ENCODE measurements at regions not wholly inside any gene's neighbourhood (a gene's known extent, or its start where the extent isn't known, plus 50 kb on each side); places are given as distances from the start of the nearest gene placed in this dataset.
"Not testable (repeated sequence)": the region's sequence is repeated elsewhere in the genome, so short reads cannot be mapped to it uniquely, and the experiment has no call there.

DNA sequence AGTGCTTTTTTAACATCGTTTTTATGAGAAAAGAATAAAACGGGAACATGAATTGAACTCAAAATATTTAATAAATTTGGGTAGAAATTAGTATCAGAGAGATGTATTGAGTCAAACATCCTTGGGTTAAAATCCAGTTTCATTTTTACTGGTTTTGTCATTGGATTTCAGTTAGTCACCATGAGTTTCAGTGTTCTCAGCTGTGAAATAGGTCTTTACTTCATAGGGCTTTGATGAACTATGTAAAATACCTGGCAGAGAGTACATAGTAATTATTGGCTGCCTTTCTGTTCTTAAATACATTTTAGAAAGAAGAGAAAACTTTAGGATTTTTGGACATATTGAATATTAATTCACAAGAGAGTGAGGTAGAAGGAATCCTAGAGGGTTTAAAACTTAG lies 105.8 kb downstream of the TANC2 start:
- Histone ChIP-seq H3K79me2 (ENCODE audit: control insufficient read depth, insufficient read depth, low read length, unreplicated experiment) (peaks cover 26% of the 10 kb centered on the region), H3K27me3 (ENCODE audit: insufficient read depth, low read length) (no peaks in the 10 kb centered on the region), H2AFZ (ENCODE audit: low read length, unreplicated experiment) (no peak overlapping the region), H3K27ac (ENCODE audit: low read depth, low read length) (no peak overlapping the region), H3K4me3 (ENCODE audit: low read depth, low read length) (no peak overlapping the region), H3K36me3 (ENCODE audit: insufficient read depth, low read length) (no peaks in the 10 kb centered on the region), H3K4me1 (ENCODE audit: control insufficient read depth, insufficient read depth, low read length, unreplicated experiment) (peaks cover 13% of the 10 kb centered on the region)

DNA sequence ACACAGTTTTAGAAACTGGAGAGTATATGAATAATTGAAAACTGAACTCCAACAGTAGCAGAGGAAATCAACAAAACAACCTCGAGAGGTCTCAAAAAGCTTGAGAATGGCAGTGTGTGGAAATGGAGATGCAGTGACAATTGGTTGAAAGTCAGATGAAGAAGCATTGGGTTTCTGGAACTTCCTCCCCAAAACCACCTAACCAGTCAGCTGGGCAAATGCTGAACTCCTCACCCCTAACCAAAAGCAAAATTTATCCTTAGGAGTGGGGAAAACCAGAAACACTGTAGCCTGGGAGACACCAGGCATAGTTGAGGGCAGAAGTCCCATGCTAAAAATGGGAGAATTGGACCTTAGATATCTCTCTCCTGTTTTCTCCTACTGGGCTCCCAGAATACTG lies 109.9 kb downstream of the TANC2 start:
- H3K4me1 ChIP-seq (ENCODE audit: control insufficient read depth, insufficient read depth, low read length, unreplicated experiment) = peaks cover 10% of the 10 kb centered on the region
- peaks cover 37% of the 10 kb centered on the region for H3K79me2 ChIP-seq (ENCODE audit: control insufficient read depth, insufficient read depth, low read length, unreplicated experiment)
- H2AFZ ChIP-seq (ENCODE audit: low read length, unreplicated experiment) = no peak overlapping the region
- H3K27me3 ChIP-seq (ENCODE audit: insufficient read depth, low read length) = no peaks in the 10 kb centered on the region
- H3K4me3 ChIP-seq (ENCODE audit: low read depth, low read length) = no peak overlapping the region
- H3K36me3 ChIP-seq (ENCODE audit: insufficient read depth, low read length) = no peaks in the 10 kb centered on the region
- no peak overlapping the region for H3K27ac ChIP-seq (ENCODE audit: low read depth, low read length)

DNA sequence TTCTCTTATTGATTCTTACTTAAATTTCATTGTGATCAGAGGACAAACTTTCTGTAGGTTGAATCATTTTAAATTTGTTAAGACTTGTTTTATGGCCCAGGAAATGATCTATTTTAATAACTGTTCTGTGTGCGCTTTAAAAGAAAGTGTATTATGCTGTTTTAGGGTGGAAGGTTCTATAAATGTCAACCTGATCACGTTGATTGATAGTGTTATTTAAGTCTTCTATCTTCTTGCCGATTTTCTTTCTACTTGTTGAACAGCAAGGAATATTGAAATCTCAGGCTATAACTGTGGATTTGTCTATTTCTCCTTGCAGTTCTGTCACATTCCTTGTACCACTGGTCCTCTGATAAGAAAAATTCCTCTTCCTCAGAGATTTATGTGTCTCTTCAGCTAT lies 112.7 kb downstream of the TANC2 start:
- no peaks in the 10 kb centered on the region for H3K36me3 ChIP-seq (ENCODE audit: insufficient read depth, low read length)
- peaks cover 19% of the 10 kb centered on the region for H3K4me1 ChIP-seq (ENCODE audit: control insufficient read depth, insufficient read depth, low read length, unreplicated experiment)
- peaks cover 46% of the 10 kb centered on the region for H3K79me2 ChIP-seq (ENCODE audit: control insufficient read depth, insufficient read depth, low read length, unreplicated experiment)
- no peaks in the 10 kb centered on the region for H3K27me3 ChIP-seq (ENCODE audit: insufficient read depth, low read length)
- H2AFZ ChIP-seq (ENCODE audit: low read length, unreplicated experiment) = no peak overlapping the region
- H3K27ac ChIP-seq (ENCODE audit: low read depth, low read length) = no peak overlapping the region
- H3K4me3 ChIP-seq (ENCODE audit: low read depth, low read length) = no peak overlapping the region

DNA sequence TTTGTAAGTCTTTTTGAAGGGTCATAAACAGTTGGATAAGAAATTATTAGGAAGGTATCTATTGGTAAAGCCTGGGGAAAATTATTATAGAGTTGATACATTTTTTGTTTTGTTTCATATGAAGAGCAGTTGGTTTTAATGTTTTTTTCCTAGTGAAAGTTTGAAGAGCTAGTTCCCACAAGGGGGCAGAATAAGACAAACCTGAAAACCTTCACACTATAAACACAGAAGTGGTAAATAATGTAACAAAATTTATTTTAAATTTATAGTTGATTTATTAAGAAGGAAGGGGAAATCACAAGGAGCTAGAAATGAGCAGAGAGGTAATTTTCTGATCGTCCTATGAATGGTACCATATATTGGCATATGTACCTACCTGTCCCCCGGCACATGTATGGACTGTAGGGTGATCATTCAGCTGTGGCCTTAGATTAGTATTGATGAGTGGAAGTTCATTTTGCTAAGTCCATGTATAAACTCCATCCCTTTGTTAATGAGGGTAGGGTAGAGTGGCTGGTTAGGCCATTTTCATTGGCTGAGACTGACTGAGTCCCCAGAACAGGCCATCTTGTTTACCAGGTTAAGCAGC lies 116.3 kb downstream of the TANC2 start:
- peaks cover 19% of the 10 kb centered on the region for H3K4me1 ChIP-seq (ENCODE audit: control insufficient read depth, insufficient read depth, low read length, unreplicated experiment)
- no peak overlapping the region for H2AFZ ChIP-seq (ENCODE audit: low read length, unreplicated experiment)
- no peaks in the 10 kb centered on the region for H3K27me3 ChIP-seq (ENCODE audit: insufficient read depth, low read length)
- peaks cover 77% of the 10 kb centered on the region for H3K79me2 ChIP-seq (ENCODE audit: control insufficient read depth, insufficient read depth, low read length, unreplicated experiment)
- H3K4me3 ChIP-seq (ENCODE audit: low read depth, low read length) = no peak overlapping the region
- H3K27ac ChIP-seq (ENCODE audit: low read depth, low read length) = peak overlapping the region; percentile 14; the same call in 1 of the 2 replicates
- peaks cover 15% of the 10 kb centered on the region for H3K36me3 ChIP-seq (ENCODE audit: insufficient read depth, low read length)

DNA sequence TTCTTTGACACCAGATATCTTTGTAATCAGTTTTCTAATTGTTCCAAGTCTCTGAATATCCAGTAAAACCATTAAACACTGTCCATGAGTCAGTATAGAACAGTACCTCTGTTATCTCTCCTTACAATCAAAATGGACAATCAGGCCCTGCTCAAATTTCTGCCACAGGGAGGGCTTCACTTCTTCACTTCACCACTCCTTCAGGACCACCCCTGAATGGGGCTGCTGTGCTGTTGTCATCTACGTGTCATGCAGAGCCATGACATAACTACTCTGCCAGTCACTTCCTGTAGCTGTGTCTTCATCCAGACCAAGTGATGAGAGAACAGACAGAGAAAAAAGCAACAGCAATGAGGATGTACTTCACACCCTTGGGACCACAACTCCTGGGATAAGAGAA lies 116.9 kb downstream of the TANC2 start:
- H2AFZ ChIP-seq (ENCODE audit: low read length, unreplicated experiment) = no peak overlapping the region
- H3K4me3 ChIP-seq (ENCODE audit: low read depth, low read length) = no peak overlapping the region
- H3K27ac ChIP-seq (ENCODE audit: low read depth, low read length) = peak overlapping the region; percentile 14; the same call in 1 of the 2 replicates
- H3K4me1 ChIP-seq (ENCODE audit: control insufficient read depth, insufficient read depth, low read length, unreplicated experiment) = peaks cover 19% of the 10 kb centered on the region
- no peaks in the 10 kb centered on the region for H3K27me3 ChIP-seq (ENCODE audit: insufficient read depth, low read length)
- peaks cover 15% of the 10 kb centered on the region for H3K36me3 ChIP-seq (ENCODE audit: insufficient read depth, low read length)
- peaks cover 79% of the 10 kb centered on the region for H3K79me2 ChIP-seq (ENCODE audit: control insufficient read depth, insufficient read depth, low read length, unreplicated experiment)

DNA sequence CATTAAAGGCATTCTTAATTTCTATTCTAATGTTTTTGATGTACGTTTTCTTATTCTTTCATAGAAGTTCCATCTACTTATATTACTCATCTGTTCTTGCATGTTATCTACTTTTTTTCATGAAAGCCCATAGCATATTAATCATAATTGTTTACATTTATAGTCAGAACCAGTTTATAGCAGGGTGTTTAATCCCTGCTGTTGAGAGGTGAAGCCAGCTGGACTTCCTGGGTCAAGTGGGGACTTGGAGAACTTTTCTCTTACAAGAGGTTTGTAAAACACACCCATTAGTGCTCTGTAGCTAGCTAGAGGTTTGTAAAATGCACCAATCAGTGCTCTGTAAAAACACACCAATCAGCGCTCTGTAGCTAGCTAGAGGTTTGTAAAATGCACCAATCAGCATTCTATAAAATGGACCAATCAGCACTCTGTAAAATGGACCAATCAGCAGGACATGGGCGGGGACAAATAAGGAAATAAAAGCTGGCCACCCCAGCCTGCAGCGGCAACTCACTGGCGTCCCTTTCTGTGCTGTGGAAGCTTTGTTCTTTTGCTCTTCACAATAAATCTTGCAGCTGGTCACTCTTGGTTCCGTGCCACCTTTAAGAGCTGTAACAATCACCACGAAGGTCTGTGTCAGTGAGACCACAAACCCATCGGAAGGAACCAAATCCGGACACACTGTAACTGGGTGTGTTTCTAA lies 120.6 kb downstream of the TANC2 start:
- no peak overlapping the region for H3K4me3 ChIP-seq (ENCODE audit: low read depth, low read length)
- H2AFZ ChIP-seq (ENCODE audit: low read length, unreplicated experiment) = no peak overlapping the region
- H3K79me2 ChIP-seq (ENCODE audit: control insufficient read depth, insufficient read depth, low read length, unreplicated experiment) = peaks cover 65% of the 10 kb centered on the region
- H3K4me1 ChIP-seq (ENCODE audit: control insufficient read depth, insufficient read depth, low read length, unreplicated experiment) = peaks cover 9% of the 10 kb centered on the region
- no peak overlapping the region for H3K27ac ChIP-seq (ENCODE audit: low read depth, low read length)
- peaks cover 15% of the 10 kb centered on the region for H3K36me3 ChIP-seq (ENCODE audit: insufficient read depth, low read length)
- H3K27me3 ChIP-seq (ENCODE audit: insufficient read depth, low read length) = no peaks in the 10 kb centered on the region

DNA sequence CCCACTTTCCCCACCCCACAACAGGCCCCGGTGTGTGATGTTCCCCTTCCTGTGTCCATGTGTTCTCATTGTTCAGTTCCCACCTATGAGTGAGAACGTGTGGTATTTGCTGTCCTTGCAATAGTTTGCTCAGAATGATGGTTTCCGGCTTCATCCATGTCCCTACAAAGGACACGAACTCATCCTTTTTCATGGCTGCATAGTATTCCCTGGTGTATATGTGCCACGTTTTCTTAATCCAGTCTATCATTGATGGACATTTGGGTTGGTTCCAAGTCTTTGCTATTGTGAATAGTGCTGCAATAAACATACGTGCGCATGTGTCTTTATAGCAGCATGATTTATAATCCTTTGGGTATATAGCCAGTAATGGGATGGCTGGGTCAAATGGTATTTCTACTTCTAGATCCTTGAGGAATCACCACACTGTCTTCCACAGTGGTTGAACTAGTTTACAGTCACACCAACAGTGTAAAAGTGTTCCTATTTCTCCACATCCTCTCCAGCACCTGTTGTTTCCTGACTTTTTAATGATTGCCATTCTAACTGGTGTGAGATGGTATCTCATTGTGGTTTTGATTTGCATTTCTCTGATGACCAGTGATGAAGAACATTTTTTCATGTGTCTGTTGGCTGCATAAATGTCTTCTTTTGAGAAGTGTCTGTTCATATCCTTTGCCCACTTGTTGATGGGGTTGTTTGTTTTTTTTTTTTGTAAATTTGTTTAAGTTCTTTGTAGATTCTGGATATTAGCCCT lies 124.5 kb downstream of the TANC2 start:
- not testable (repeated sequence) for H3K27me3 ChIP-seq (ENCODE audit: insufficient read depth, low read length); H3K4me3 ChIP-seq (ENCODE audit: low read depth, low read length); H3K4me1 ChIP-seq (ENCODE audit: control insufficient read depth, insufficient read depth, low read length, unreplicated experiment); H3K27ac ChIP-seq (ENCODE audit: low read depth, low read length); H2AFZ ChIP-seq (ENCODE audit: low read length, unreplicated experiment)
- Histone ChIP-seq H3K79me2 (ENCODE audit: control insufficient read depth, insufficient read depth, low read length, unreplicated experiment) (peaks cover 73% of the 10 kb centered on the region), H3K36me3 (ENCODE audit: insufficient read depth, low read length) (peaks cover 14% of the 10 kb centered on the region)

DNA sequence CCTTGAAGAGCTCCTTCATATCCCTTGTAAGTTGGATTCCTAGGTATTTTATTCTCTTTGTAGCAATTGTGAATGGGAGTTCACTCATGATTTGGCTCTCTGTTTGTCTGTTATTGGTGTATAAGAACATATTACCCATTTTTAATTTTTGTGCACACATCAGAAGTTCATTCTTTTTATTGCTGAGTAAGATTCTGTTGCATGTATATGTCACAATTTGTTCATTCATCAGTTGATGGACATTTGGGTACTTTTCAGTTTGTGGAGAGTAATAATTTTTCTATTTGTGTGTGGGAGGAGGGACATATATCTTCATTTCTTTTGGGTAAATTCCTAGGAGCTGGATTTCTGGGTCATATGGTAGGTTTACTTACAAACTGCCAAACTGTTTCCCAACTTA lies 125.9 kb downstream of the TANC2 start:
- not testable (repeated sequence) for H2AFZ ChIP-seq (ENCODE audit: low read length, unreplicated experiment); H3K27ac ChIP-seq (ENCODE audit: low read depth, low read length); H3K27me3 ChIP-seq (ENCODE audit: insufficient read depth, low read length); H3K36me3 ChIP-seq (ENCODE audit: insufficient read depth, low read length); H3K4me3 ChIP-seq (ENCODE audit: low read depth, low read length); H3K4me1 ChIP-seq (ENCODE audit: control insufficient read depth, insufficient read depth, low read length, unreplicated experiment)
- peaks cover 72% of the 10 kb centered on the region for H3K79me2 ChIP-seq (ENCODE audit: control insufficient read depth, insufficient read depth, low read length, unreplicated experiment)

DNA sequence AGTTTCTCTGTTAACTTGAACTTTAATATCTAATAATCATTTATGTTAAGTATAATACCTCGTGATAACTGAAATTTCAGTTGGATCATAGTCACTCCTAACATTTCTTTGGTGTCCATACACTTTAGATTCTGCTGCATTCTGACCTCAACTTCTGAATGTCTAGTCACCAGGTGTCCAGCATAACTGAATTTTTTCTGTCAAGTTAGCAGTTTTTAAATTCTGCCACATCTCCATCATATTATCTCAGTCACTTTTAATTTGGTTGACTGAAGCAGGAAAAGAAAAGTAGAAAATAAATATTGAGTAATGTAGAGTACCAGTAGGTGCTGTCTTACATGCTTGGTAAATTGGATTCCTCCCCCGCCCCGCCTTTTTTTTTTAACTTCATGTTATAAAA lies 128.6 kb downstream of the TANC2 start:
- no peak overlapping the region for H2AFZ ChIP-seq (ENCODE audit: low read length, unreplicated experiment)
- no peaks in the 10 kb centered on the region for H3K4me1 ChIP-seq (ENCODE audit: control insufficient read depth, insufficient read depth, low read length, unreplicated experiment)
- H3K79me2 ChIP-seq (ENCODE audit: control insufficient read depth, insufficient read depth, low read length, unreplicated experiment) = peaks cover 66% of the 10 kb centered on the region
- no peaks in the 10 kb centered on the region for H3K27me3 ChIP-seq (ENCODE audit: insufficient read depth, low read length)
- H3K27ac ChIP-seq (ENCODE audit: low read depth, low read length) = no peak overlapping the region
- no peak overlapping the region for H3K4me3 ChIP-seq (ENCODE audit: low read depth, low read length)
- H3K36me3 ChIP-seq (ENCODE audit: insufficient read depth, low read length) = peaks cover 7% of the 10 kb centered on the region; the same call in 1 of the 2 replicates

DNA sequence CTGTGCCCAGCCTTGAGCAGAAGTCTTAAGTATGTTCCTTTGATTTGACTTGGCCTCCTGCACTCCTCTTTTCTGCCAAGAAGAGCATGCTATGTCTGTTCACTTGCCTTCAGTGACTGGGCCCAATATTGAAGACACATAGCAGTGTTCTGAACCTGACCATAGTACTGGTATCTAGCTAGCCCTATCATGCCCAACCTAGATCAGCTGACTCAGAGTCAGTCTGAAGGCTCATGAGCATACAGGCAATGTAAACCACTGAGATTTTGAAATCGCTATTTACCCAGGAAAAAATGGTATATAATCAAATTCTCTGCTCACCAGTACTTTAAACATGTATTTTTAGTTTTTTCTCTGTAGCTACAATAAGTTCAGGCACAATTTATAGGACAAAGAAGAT lies 129.4 kb downstream of the TANC2 start:
- Histone ChIP-seq H3K27ac (ENCODE audit: low read depth, low read length) (no peak overlapping the region), H3K27me3 (ENCODE audit: insufficient read depth, low read length) (no peaks in the 10 kb centered on the region), H3K79me2 (ENCODE audit: control insufficient read depth, insufficient read depth, low read length, unreplicated experiment) (peaks cover 66% of the 10 kb centered on the region)

More for the DNA sequence above, 129.4 kb downstream of the TANC2 start:
- Histone ChIP-seq H3K36me3 (ENCODE audit: insufficient read depth, low read length) (peaks cover 7% of the 10 kb centered on the region; the same call in 1 of the 2 replicates), H2AFZ (ENCODE audit: low read length, unreplicated experiment) (no peak overlapping the region), H3K4me1 (ENCODE audit: control insufficient read depth, insufficient read depth, low read length, unreplicated experiment) (no peaks in the 10 kb centered on the region), H3K4me3 (ENCODE audit: low read depth, low read length) (no peak overlapping the region)

Measured in ACC112 (cell line).